Ishikawa (cell line): ENCODE measurements at regions not wholly inside any gene's neighbourhood (a gene's known extent, or its start where the extent isn't known, plus 50 kb on each side); places are given as distances from the start of the nearest gene placed in this dataset.

Experiments used
- CEBPB ChIP-seq: IDR thresholded peaks from 2 replicates; pipeline ENCODE4 v1.6.1; 2012
- CREB1 ChIP-seq: IDR thresholded peaks from 2 replicates; pipeline ENCODE4 v1.6.1; 2012; ENCODE audit warnings: low read depth
- EGR1 ChIP-seq: IDR thresholded peaks from 2 replicates; pipeline ENCODE4 v1.6.1; 2012
- EP300 ChIP-seq: IDR thresholded peaks from 2 replicates; pipeline ENCODE4 v1.6.1; 2012; ENCODE audit warnings: borderline replicate concordance
- FOXM1 ChIP-seq: IDR thresholded peaks from 2 replicates; pipeline ENCODE4 v1.6.1; 2012; ENCODE audit warnings: low read depth, borderline replicate concordance
- MAX ChIP-seq: IDR thresholded peaks from 2 replicates; pipeline ENCODE4 v1.6.1; 2012
- NFIC ChIP-seq: IDR thresholded peaks from 2 replicates; pipeline ENCODE4 v1.6.1; 2012
- RAD21 ChIP-seq: IDR thresholded peaks from 2 replicates; pipeline ENCODE4 v1.6.1; 2012; ENCODE audit warnings: low read depth
- REST ChIP-seq: IDR thresholded peaks from 2 replicates; pipeline ENCODE4 v1.6.1; 2012; ENCODE audit warnings: low read depth, mild to moderate bottlenecking
- TAF1 ChIP-seq: IDR thresholded peaks from 2 replicates; pipeline ENCODE4 v1.6.1; 2012; ENCODE audit warnings: low read depth, mild to moderate bottlenecking
- TCF12 ChIP-seq: IDR thresholded peaks from 2 replicates; pipeline ENCODE4 v1.6.1; 2012; ENCODE audit warnings: low read depth
- TEAD4 ChIP-seq: IDR thresholded peaks from 2 replicates; pipeline ENCODE4 v1.6.1; 2012
- USF1 ChIP-seq: IDR thresholded peaks from 2 replicates; pipeline ENCODE4 v1.6.1; 2012
- YY1 ChIP-seq: IDR thresholded peaks from 2 replicates; pipeline ENCODE4 v1.6.1; 2012; ENCODE audit warnings: low read depth
- ZBTB7A ChIP-seq: IDR thresholded peaks from 2 replicates; pipeline ENCODE4 v1.6.1; 2012; ENCODE audit warnings: low read depth

GRCh38 chr4:52173470-52174045 is 122.5 kb downstream of the SPATA18 start:
- TF ChIP-seq NFIC = no peak
- no peak for TF ChIP-seq RAD21
- no peak for TF ChIP-seq MAX
- no peak for TF ChIP-seq EGR1
- TF ChIP-seq USF1 = no peak

- TF ChIP-seq CEBPB (no peak), USF1 (no peak), TEAD4 (no peak), TAF1 (no peak), REST (no peak), RAD21 (no peak), TCF12 (no peak), NFIC (no peak), CREB1 (no peak), MAX (no peak), EP300 (no peak), ZBTB7A (no peak), YY1 (no peak), FOXM1 (no peak), EGR1 (no peak)
Measured at GRCh38 chr4:52187603-52188002, 136.5 kb downstream of the SPATA18 start.

- no peak for TF ChIP-seq ZBTB7A
Measured at GRCh38 chr4:52192001-52192400, 140.9 kb downstream of the SPATA18 start.

- no peak for TF ChIP-seq CREB1
- TF ChIP-seq RAD21 = no peak
- no peak for TF ChIP-seq YY1
- no peak for TF ChIP-seq USF1
- TF ChIP-seq MAX = no peak
- TF ChIP-seq REST = no peak
- TF ChIP-seq CEBPB = no peak
- no peak for TF ChIP-seq ZBTB7A
- no peak for TF ChIP-seq EP300
- TF ChIP-seq TAF1 = no peak
- TF ChIP-seq NFIC = no peak
- TF ChIP-seq TCF12 = no peak
- TF ChIP-seq TEAD4 = no peak
- no peak for TF ChIP-seq EGR1
- no peak for TF ChIP-seq FOXM1
Measured at GRCh38 chr4:52192721-52193135, 141.6 kb downstream of the SPATA18 start.

GRCh38 chr4:52195869-52196268 is 144.8 kb downstream of the SPATA18 start:
- TF ChIP-seq FOXM1 = no peak
- TF ChIP-seq YY1 = no peak
- TF ChIP-seq MAX = no peak
- TF ChIP-seq REST = no peak
- TF ChIP-seq NFIC = no peak
- TF ChIP-seq TAF1 = no peak
- TF ChIP-seq TCF12 = no peak
- no peak for TF ChIP-seq ZBTB7A
- TF ChIP-seq CREB1 = no peak
- TF ChIP-seq EGR1 = no peak
- no peak for TF ChIP-seq EP300
- TF ChIP-seq RAD21 = no peak
- TF ChIP-seq USF1 = no peak
- TF ChIP-seq TEAD4 = no peak
